GM21515 (cell line): ENCODE measurements at regions not wholly inside any gene's neighbourhood (a gene's known extent, or its start where the extent isn't known, plus 50 kb on each side); places are given as distances from the start of the nearest gene placed in this dataset.
"Not testable (repeated sequence)": the region's sequence is repeated elsewhere in the genome, so short reads cannot be mapped to it uniquely, and the experiment has no call there.

Experiments
- ATAC-seq: cut with Tn5 transposase; IDR thresholded peaks from one replicate; pipeline ENCODE4 v1.9.1; 2021; ENCODE audit not compliant: unreplicated experiment

DNA sequence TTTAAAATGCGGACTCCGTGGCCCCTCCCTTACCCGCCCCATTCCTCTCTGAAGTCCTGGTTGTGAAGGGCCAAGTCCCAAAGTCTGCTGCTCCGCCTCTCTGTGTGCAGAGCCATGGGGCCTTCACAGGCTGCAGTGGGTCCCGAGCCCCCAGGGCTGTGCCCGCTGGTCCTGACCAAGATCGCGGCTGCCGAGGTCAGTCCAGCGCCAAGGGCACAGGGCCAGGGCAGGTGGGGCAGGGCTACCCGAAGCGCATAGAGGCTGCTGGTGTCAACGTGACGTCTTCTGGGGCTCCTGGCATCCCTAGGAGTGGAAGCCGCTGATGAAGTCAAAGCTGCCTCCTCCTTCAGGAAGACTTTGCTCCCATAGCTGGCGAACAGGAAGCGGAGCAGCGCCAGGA, 858.8 kb downstream of the TUBA3C start:
- ATAC-seq, result not testable (repeated sequence)

DNA sequence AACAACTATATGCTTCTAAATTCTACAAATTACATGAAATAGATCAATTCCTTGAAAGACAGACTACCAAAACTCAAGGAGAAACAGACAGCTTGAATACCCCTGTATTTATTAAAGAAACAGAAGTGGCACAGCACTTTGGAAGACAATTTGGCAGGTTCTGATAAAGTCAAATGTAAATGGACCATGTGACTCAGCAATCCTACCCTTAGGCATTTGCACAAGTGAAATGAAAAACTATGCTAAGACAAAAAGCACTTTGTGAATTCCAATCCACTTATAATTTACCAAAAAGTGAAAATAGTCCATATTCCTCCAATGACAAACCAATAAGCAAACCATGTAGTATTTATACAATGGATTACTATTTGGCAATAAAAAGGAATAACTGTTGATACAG, 862.0 kb downstream of the TUBA3C start:
- not testable (repeated sequence) for ATAC-seq

DNA sequence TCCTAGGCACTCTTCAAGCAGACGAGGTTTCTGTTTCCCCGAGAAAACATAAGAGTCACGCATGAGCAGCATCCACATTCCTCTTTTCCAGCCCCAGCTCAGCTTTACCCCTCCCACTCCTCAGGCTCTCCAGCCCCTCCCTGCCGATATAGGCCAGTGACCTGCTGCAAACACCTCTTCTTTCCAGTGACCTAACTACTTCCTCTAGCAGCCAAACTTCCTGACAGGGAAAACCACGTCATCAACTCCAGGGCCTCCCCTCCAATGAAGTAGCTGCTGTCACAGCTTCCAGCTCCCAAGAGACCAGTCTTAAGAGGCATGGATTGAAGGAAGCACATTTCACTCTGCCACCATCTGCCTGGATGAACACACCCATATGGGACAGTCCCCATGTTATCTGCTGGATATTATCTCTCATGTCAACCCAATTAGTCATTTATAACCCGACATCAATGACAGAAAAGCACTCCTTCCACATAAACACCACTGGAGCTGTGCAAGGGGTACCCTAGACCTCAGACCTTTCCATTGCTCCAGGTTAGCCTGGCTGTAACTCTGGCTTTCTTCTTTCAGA, 878.3 kb downstream of the TUBA3C start:
- not testable (repeated sequence) for ATAC-seq

DNA sequence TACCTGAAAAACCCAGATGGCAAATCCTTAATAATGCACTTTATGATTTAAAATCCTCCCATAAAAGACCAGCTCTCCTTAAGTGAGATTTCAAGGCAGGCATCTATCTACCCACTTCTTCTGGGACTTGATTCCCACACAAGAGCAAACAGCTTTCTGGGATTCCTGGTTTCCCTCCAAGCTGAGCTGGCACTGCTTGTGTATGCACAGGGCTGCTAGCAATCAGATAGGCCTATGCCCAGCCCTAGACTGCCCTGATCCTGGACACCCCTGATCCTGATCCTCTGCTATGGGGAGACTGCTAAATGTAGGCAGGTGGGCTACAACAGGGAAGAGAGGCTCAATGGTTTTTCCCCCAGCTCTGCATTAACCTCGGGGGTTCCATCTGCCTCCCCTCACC, 880.7 kb downstream of the TUBA3C start:
- not testable (repeated sequence) for ATAC-seq

DNA sequence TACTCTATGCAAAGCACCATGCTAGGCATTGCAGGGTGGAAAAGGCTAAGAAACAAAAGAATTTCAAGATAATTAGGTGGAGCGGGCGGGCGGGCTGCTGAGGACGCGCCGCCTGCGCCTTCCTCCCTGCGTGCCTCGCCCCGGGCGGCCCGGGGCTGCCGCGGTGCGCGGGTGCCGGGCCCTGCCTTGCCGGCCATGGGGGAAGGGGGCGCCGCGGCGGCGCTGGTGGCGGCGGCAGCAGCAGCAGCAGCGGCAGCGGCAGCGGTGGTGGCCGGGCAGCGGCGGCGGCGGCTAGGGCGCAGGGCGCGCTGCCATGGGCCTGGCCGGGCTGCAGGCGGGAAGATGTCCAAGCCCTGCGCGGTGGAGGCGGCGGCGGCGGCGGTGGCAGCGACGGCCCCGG, 884.3 kb downstream of the TUBA3C start:
- not testable (repeated sequence) for ATAC-seq

DNA sequence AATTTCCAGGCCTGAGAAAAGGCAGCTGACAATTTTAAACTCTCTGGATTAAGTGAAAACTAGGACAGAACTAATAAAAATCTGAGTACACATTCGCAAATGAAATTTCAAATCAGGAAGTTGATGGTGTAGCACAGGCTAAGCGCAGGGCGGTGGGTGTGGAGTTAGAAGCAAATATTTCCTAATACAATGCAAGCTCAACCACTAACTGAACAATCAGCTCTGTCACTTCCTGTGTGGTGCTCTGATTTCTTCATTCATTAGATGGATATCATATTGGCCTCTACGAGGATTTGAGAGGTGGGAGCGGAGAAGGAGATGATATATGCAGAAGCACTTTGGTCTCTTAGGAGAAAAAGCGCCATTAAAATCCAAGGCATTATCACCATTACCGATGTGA, 885.0 kb downstream of the TUBA3C start:
- ATAC-seq, result not testable (repeated sequence)

DNA sequence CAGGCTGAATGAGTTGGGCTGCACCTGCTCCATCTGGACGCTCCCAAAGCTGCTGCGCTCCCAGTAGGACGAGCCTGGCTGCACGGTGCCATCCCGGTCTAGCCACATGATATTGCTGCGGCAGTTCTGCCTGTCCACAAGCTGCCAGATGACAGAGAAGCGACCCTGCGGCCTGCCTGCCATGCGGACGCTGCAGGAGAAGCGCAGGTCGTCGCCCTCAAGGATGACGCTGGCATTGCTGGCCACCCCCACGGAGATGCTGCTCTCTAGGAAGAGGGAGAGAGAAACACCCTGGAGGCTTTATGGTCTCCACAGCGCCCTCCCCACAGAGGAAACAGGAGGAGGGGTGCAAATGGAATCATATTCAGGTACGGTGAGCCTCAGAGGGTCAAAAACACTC, 887.3 kb downstream of the TUBA3C start:
- ATAC-seq, result not testable (repeated sequence)

DNA sequence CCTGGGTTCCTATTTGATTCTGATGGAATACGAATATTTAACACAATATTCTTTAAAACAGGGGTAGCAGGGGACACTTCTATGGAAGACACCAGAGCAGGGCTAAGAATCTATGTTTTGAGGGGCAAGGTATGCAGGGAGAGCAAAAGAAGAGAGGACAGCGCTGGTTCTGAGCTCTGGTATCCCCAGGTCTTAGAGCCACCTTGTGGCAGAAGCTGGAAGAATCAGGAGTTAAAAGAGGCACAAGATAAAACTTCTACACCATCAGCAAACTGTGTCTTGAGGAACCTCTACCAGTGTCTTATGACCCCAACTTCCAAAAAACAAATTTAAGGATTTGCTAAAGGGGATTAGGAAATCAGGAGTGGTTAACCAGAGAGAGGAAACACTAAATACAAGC, 894.8 kb downstream of the TUBA3C start:
- not testable (repeated sequence) for ATAC-seq

DNA sequence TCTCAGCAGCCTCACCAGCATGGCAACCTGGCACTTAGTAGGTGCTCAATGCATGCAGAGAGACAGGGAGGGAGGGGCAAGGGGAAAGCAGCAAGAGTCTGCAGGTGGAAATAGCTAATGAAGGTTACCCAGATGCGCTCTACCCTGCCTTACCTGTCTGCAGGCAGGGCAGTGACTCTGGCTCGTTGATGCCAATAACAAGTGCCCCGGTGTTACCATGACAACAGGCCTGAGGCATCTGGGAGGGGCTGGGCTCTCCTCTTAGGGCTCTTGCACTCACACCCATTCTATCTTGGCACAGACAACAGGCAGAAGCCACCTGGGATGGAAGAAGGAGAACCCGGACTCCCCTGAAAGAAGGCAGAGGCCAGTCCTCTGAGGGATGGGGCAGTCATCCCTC, 896.0 kb downstream of the TUBA3C start:
- not testable (repeated sequence) for ATAC-seq

DNA sequence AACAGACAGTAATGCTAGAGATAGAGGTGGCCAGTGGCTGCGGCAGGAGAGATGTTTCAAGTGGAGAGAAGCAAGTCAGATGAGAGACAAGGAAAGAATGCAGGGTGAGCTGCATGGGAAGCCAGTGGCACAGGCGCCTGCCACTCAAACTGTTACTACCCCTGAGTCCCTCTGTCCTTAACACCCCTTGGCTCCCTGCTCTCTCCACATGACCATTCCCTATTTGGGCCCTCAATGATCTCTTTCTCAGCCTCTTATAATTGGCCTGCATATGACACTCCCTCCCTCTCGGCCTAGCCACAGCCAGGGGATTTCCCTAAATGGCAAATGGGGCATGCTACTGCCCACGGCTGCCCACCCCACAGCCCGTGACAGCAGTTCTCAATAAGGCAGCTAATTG, 897.6 kb downstream of the TUBA3C start:
- not testable (repeated sequence) for ATAC-seq

DNA sequence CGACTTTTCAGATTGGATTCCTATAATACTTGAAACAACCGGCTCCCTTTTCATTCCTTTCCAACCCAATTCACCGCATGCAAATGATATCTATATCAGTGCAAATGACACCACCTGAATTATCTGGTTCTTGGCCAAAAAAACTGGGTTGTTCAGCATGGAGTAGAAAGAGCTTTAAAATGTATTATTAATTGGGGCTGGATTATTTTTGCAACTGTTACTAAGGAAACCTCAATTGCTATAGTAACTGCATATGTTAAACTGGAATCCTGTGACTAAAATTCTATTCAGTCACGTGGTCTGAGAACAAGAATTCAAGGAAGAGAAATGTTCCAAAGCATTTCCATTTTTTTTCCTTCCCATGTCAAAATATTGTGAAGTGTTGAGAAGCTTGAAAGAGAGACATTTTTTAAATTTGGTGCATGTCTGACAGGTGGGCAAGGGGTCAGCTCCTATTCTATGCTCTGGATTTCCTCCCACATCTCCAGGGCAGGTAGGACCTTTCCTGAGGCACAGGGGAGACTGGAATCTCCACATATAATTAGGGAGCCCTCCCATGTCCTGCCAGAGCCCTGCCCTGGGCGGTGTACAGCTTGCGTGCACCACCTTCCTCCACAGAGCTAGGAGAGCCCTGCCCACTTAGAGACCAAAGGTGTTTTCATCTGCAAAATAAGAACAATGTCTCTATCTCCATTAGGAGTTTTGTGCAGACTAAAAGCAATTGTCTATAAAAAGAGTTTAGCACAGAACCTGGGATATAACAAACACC, 899.6 kb downstream of the TUBA3C start:
- ATAC-seq, result not testable (repeated sequence)

DNA sequence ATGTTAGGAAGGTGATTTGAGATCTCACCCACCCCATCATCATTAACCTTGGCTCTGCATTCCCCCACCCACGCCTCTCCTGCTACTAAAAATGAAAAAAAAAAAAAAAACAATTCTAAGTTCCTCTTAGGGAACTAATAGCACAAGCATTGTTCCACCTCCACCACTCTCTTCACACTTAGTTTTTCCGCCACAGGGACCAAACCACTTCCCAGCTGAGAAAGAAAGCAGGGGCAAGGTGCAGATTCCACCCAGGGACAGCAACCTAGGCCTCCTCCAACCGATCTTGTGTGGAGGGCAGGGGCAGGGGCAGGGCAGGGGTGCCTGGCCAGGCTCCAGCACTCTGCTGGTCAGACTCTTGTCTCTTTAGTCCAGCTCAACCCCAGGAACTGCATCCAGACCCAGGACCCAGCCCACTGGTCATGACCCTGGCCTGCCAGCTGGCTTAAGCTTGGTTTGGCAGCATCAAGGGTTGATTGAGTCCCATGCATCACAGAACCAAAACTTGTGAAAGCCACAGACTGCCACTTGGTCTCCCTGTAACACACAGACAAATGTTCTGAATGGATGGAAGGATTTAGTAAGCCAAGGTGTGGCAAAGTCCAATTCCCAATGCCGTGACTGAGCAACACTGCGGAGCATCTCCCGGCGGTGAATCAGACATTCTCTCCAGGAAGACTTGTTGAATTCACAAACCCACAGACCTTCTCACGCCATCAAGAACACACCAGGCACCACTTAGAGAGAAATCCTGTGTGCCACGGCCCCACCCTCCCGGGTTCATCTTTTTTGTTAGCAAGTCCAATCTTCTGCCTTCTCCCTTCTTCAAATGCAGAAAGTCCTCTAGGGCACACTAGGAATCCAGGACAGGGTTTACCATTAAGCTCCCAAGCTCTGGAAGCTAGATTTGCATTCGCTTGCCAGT, 900.5 kb downstream of the TUBA3C start:
- not testable (repeated sequence) for ATAC-seq

DNA sequence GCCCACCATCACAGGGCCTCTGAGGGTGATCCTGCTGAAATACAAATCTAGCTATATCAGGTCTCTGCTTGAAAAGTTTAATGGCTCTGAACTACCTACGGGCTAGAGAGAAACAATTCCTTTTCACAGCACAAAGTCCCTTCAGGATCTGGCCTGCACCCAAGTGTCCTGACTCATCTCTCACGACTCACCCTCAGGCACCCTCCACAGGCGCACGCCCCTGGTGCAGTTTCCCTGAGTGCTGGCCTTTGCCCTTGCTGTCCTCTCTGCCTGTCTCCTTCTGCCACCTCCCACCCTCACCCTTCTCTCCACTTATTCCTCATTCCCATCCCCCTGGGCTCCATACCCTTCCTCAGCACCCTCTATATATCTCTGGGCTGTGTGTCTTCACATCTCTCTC, 901.7 kb downstream of the TUBA3C start:
- not testable (repeated sequence) for ATAC-seq

DNA sequence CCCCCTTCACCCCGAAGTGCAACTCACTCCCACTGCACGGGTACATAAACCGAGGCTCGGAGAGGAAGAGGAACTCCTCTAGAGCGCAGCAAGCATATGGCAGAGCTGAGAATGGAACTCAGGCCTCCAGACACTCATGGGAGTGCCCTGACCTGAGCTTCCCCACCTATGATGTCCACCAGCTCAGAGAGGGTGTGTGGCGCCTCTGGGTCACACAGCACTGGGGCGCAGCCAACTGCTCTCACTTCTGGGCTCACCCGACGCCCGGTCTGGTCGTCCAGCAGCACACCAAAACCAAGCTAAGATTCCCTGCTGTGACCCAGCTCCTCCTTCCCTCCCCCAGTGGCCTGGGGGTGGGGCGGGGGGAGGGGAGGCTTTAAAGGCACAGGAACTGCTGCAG, 904.3 kb downstream of the TUBA3C start:
- ATAC-seq, result not testable (repeated sequence)

DNA sequence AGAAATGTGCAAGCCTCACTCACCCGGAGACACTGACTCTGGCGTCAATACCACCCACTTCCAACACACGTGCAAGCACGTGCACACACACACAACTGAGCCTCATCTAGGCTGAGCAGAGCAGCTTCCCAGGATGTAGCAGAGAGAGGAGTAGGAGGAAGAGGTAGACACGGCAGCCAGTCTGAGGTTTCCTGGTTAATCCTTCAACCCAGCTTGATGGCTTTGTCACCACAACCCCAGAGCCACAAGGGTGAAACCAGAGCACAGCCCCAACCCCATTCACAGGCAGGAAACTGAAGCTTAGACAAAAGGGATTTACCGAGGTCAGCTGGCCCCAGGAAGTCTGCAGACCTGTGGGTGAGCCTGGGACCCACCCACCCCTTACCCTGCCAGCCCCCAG, 905.3 kb downstream of the TUBA3C start:
- ATAC-seq, result not testable (repeated sequence)

DNA sequence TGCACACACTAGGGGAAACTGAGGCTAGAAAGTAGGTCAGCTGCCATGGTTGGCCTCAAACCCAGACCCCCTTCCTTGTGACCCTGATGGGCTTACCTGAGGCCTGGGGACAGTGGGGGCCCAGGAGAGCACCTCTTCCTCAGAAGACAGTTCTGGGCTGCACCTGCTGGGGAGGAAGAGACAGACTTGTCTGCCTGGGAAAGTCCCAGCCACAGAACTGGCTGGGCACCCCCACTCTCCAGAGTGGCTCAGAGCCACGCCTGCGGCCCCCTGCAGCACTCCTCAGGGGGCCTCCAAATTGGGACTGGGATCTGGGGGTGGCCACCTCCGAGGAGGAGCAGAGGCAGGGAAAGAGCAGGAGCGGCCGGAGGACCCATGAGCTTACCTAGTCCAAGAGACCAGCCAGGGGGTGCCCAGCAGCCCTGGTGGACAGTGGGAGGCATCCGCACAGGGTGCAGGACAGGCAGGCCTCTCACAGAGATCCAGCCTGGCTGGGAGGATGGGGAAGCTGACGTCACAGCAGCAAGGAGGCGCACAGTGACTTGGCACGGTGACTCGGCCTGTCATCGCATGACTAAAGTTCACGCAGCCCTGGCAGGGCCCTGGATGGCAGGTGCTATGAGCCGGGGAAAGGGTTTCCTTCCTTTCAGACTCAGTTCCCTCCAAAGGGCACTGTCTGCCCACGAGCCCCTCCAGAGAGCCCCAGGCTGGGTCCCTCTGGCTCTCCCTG, 907.7 kb downstream of the TUBA3C start:
- ATAC-seq, result not testable (repeated sequence)

DNA sequence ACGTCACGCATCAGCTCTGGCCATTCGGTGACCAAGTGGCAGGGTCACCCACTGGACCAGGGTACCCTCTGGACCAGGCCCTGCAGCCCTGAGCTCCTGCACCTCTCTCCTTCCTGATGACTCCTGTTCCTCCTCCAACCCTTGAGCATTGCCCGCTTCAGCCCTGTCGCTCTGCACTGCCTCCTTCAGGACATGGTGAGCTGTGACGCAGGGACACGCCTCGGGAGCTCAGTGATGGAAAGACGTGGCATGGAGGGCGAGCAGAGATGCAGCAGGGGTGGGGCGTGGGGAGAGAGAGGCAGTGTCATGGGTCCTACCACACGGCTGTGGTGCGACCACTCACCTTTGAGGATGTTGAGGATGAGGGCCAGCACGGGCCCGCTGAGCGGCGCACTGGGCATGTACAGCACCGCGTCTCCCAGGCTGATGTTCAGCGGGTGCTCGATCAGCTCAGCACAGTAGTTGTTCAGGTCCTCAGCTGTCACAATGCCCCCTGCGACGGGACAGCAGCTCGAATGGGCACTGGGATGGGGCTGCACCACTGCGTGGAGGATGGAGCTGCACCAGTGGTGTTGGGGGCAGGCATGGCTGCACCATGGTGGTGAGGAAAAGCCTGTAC, 922.7 kb downstream of the TUBA3C start:
- ATAC-seq, result not testable (repeated sequence)

DNA sequence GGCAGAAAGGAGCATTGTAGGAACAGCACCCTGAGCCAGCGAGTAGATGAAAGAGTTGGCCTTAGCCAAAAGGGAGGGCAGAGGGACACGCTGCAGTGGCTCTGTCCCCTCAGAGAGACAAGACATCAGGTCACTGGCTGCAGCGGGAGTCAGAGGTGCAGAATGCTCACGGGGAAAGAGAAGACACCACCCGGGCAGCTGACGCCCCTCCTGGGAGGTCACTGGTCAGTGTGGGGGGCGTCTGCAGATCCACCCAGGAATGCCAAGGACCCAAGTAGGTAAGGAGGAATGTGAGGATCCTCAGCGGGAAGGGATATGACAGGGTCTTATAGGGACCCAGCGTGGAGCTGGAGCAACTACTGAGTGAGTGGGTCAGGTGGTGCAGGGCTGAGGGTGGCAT, 923.9 kb downstream of the TUBA3C start:
- not testable (repeated sequence) for ATAC-seq

DNA sequence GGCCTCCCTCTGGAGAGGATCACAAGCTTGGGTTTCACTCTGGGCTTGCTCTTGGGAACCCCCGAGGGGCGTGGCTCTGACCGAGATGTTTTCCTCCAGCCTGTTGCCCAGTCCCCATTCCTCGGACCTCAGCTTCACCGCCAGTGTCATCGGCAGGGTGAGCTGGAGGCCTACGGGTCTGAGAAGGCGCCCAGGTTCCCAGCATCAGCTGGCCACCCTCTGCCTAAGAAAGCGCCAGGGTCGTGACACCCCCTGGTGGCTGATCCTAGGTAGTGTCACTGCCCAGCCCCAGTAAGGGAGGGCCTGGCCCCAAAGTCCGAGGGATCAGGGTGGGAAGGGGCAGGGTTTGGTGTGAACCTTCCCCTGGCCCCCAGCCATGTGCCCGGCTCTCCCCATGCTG, 928.8 kb downstream of the TUBA3C start:
- ATAC-seq, result not testable (repeated sequence)

DNA sequence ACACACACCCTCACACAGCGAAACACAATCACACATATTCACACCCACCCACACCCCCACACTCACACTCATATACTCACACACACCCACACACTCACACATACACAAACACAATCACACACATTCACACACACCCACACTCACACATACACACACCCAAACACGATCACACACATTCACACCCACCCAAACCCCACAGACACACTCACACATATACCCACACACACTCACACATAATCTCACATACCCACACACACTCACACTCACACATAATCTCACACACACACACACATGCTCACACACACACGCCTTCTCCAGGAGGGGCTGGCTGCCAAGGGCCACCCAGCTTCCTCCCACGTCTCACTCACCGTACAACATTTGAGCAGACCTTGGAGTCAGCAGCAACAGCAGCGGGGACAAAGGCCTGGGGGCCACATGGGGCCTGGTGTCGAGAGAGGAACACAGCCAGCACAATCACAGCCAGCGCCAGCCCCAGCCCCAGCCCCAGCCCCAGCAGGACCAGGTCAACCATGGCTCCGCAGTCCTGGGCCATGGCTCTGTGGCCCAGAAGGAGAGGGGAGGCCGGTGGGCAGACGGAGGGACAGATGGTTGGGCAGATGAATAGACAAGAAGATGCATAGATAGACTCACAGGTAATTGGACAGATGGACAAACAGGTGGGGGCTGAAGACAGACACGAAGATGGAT, 932.9 kb downstream of the TUBA3C start:
- not testable (repeated sequence) for ATAC-seq
